Heart right ventricle (tissue), 16 donors: ENCODE measurements at regions not wholly inside any gene's neighbourhood (a gene's known extent, or its start where the extent isn't known, plus 50 kb on each side); places are given as distances from the start of the nearest gene placed in this dataset.

Experiments used
- ATAC-seq, 8 donors: fragments of 200-7000 bp; cut with Tn5 transposase; one replicate each; pipeline ENCODE4 v1.9.1; 2020; ENCODE audit warnings: mild to moderate bottlenecking in 8 of 8, moderate library complexity in 8 of 8, moderate number of reproducible peaks in 1 of 8
- DNase-seq, 2 donors: peaks; one replicate each; pipeline ENCODE4 v3.0.0-alpha.2; 2020
- H3K27ac ChIP-seq, 10 donors: fragments of 200-600 bp; sonication (generic) in 2 of 10; one replicate each; pipeline versions ENCODE4 v1.5.0 to v1.8.0; 2020 to 2022; ENCODE audit warnings: mild to moderate bottlenecking in 3 of 10
- H3K27me3 ChIP-seq, 7 donors: fragments of 200-600 bp; one replicate each; pipeline ENCODE4 v1.8.0; 2021 to 2022; ENCODE audit warnings: mild to moderate bottlenecking in 2 of 7
- H3K36me3 ChIP-seq, 9 donors: fragments of 200-600 bp; sonication (generic) in 1 of 9; one replicate each; pipeline versions ENCODE4 v1.5.0 to v1.8.0; 2020 to 2022; ENCODE audit warnings: mild to moderate bottlenecking in 2 of 9
- H3K4me1 ChIP-seq, 9 donors: fragments of 200-600 bp; sonication (generic) in 1 of 9; one replicate each; pipeline versions ENCODE4 v1.5.0 to v1.8.0; 2020 to 2022; ENCODE audit warnings: mild to moderate bottlenecking in 4 of 9
- H3K4me3 ChIP-seq, 10 donors: fragments of 200-600 bp; sonication (generic) in 2 of 10; one replicate each; pipeline versions ENCODE4 v1.5.0 to v1.8.0; 2020 to 2022; ENCODE audit warnings: mild to moderate bottlenecking in 7 of 10, moderate library complexity in 2 of 10
- H3K9me3 ChIP-seq, 11 donors: fragments of 200-600 bp in 10 of 11; sonication (generic) in 2 of 11; one replicate each; pipeline versions ENCODE4 v1.5.0 to v1.8.0; 2013 to 2022; ENCODE audit warnings: mild to moderate bottlenecking in 2 of 11, control low read depth in 1 of 11, moderate library complexity in 1 of 11
- CTCF ChIP-seq, 9 donors: fragments of 200-600 bp; sonication (generic) in 2 of 9; IDR thresholded peaks; one replicate each; pipeline versions ENCODE4 v1.5.0 to v1.8.0; 2021 to 2022; ENCODE audit warnings: antibody characterized with exemption in 9 of 9, mild to moderate bottlenecking in 5 of 9, moderate library complexity in 1 of 9
- WGBS, 2 donors: extraction: QIAGEN DNeasy Blood & Tissue Kit; methylation state at CpG; one replicate each; pipeline ENCODE4 v1.1.7; 2013; ENCODE audit warnings: inconsistent platforms in 1 of 2; 5-methylcytosine and 5-hydroxymethylcytosine counted together
- intact Hi-C, 10 donors: fragments of 100-400 bp; cut with DNase I; formaldehyde crosslinking; loops; one replicate each; pipeline versions ENCODE4 v1.11.1 to v1.14.2; 2022
- donor health status: Arrhythmogenic right ventricular cardiomyopathy.
- donor health status: ischemic (EF 13 %, LVEDD 7.1; RV severe dilation, severe dysfunction).
- donor health status: healthy with polysubstance abuse.
- donor health status: DM: no; HTN: yes; CAD: no.
- donor health status: DM: no; HTN: no; CAD: no.
- donor health status: ischemic (EF 25% LVEDD 6.9; RV normal size, moderate dysfunction).
- donor health status: ischemic (EF 25% LVEDD 5.7; RV mildly dilated, moderate dysfunction).
- donor health status: healthy.
- donor health status: DM: yes; HTN: yes; CAD: no.
- donor health status: Ischemic cardiomyopathy.
- donor health status: ischemic (EF 35%, LVEDD 5.7; RV mildly dilated, moderate dysfunction).
- donor health status: nonischemic (EF 11% LVEDD 7.7; RV severe dilation, severe dysfunction).
- donor health status: DM: yes; HTN: yes; CAD: no.
- donor health status: PGD.
- donor health status: ischemic (EF 29% LVEDD 5.4; RV normal size, mild dysfunction).
- donor health status: nonischemic (EF 23%, LVEDD 6.1; RV moderate dilation, normal function).

- no peaks in the 10 kb centered on the region for H3K36me3 ChIP-seq
- intact Hi-C loops, result no loop called here
- H3K27ac ChIP-seq, result no peak overlapping the region
- no peaks in the 10 kb centered on the region for H3K27me3 ChIP-seq
- TF ChIP-seq CTCF (IDR thresholded peaks at IDR 0.05), result no peak
- no peaks in the 10 kb centered on the region for H3K9me3 ChIP-seq
- WGBS, 2 donors, result 78 to 86% methylated on average over 2 of the region's 2 CpGs
- DNase-seq (no peak), ATAC-seq (no peak)
- H3K4me1 ChIP-seq, result no peaks in the 10 kb centered on the region
- H3K4me3 ChIP-seq, result no peak overlapping the region
Observed at GRCh38 chr9:119667916-119668315, 298.7 kb upstream of the BRINP1 start.

- Histone ChIP-seq H3K27ac (no peak overlapping the region), H3K27me3 (no peaks in the 10 kb centered on the region), H3K36me3 (no peaks in the 10 kb centered on the region), H3K4me1 (no peaks in the 10 kb centered on the region), H3K4me3 (no peak overlapping the region), H3K9me3 (no peaks in the 10 kb centered on the region)
- DNase-seq (no peak), ATAC-seq (no peak)
- 75 to 79% methylated on average over 2 of the region's 2 CpGs for WGBS, 2 donors
- TF ChIP-seq CTCF (IDR thresholded peaks at IDR 0.05), result peak in 1 of 9 donors; percentile 20
- intact Hi-C loops, result no loop called here
Observed at GRCh38 chr9:119667163-119667562, 297.9 kb upstream of the BRINP1 start.

GRCh38 chr9:119662329-119662728 lies 293.1 kb upstream of the BRINP1 start:
- WGBS, 2 donors, result 71 to 73% methylated on average over 4 of the region's 4 CpGs
- no peak for ATAC-seq
- H3K36me3 ChIP-seq, result no peaks in the 10 kb centered on the region
- DNase-seq, result no peak
- intact Hi-C loops, result no loop called here
- H3K9me3 ChIP-seq, result no peaks in the 10 kb centered on the region
- TF ChIP-seq CTCF (IDR thresholded peaks at IDR 0.05), result no peak
- H3K27ac ChIP-seq, result no peak overlapping the region
- no peak overlapping the region for H3K4me3 ChIP-seq
- no peaks in the 10 kb centered on the region for H3K27me3 ChIP-seq
- no peaks in the 10 kb centered on the region for H3K4me1 ChIP-seq

DNA sequence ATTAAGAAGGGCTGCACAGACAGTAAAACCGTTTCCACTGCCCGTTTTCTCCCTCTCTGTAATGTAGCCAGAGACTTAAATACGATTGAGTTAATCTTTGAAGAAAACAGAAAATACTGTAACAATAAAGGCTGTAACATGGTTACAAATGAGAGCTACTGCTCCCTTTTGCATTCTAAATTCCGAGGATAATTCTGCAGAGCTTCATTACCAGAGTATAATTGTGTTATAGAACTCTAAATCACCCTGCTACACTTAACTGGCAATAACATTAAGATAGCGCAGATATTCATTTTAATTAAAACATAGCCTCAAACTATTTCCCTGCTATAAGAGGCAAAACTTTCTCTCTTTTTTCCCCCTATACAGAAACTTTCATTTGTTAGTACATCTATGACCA lies 283.7 kb upstream of the BRINP1 start:
- H3K27ac ChIP-seq, result no peak overlapping the region
- no peaks in the 10 kb centered on the region for H3K36me3 ChIP-seq
- WGBS, 2 donors, result 65 to 70% methylated on average over 5 of the region's 5 CpGs
- no peak for DNase-seq
- no peak overlapping the region for H3K4me3 ChIP-seq
- intact Hi-C loops, result no loop called here
- ATAC-seq, result no peak
- H3K9me3 ChIP-seq, result no peaks in the 10 kb centered on the region
- no peaks in the 10 kb centered on the region for H3K4me1 ChIP-seq
- no peak for TF ChIP-seq CTCF (IDR thresholded peaks at IDR 0.05)
- peaks cover 0 to 5% (median 0%) of the 10 kb centered on the region in 7 donors for H3K27me3 ChIP-seq

- no peak for DNase-seq
- intact Hi-C loops, result no loop called here
- Histone ChIP-seq H3K9me3 (no peaks in the 10 kb centered on the region), H3K4me1 (no peaks in the 10 kb centered on the region), H3K4me3 (no peak overlapping the region), H3K27ac (no peak overlapping the region), H3K27me3 (peaks cover 0 to 5% (median 0%) of the 10 kb centered on the region in 7 donors), H3K36me3 (no peaks in the 10 kb centered on the region)
- no peak for TF ChIP-seq CTCF (IDR thresholded peaks at IDR 0.05)
- ATAC-seq, result no peak
Observed at GRCh38 chr9:119649205-119649604, 280.0 kb upstream of the BRINP1 start.
